HG02885 (cell line): ENCODE measurements at regions not wholly inside any gene's neighbourhood (a gene's known extent, or its start where the extent isn't known, plus 50 kb on each side); places are given as distances from the start of the nearest gene placed in this dataset.

ENCODE experiments used
- ATAC-seq: cut with Tn5 transposase; IDR thresholded peaks from one replicate; pipeline ENCODE4 v1.9.1; 2021; ENCODE audit warnings: mild to moderate bottlenecking; ENCODE audit not compliant: unreplicated experiment, poor library complexity

DNA sequence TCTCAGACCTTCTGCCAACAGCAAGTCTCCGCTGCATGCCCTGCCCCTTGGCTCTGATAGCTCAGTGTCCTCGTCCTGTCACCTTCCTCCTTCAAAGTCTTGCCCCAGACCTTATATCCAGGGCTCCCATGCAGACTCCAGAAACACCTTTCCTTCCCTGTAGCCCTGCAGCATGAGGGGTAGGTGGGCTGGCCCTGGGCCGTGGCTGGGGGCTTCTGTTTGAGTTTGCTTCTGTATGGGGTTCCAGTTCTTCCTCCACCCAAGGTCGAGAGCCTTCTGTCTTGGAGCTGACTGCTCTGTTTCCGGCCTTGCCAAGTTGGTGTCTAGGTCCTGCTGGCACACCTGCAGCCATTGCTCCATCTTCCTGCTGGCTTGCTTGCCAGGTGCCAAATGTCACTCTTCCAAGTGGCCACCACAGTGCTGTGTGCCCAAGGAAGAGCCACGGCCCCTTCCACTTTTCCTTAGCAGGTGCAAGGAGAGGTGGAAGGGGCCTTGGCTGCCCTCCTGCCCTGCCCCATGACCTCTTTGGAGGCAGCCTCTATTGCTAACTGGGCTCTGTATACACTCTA is 74.8 kb upstream of the NECTIN1 start:
- ATAC-seq: no peak

DNA sequence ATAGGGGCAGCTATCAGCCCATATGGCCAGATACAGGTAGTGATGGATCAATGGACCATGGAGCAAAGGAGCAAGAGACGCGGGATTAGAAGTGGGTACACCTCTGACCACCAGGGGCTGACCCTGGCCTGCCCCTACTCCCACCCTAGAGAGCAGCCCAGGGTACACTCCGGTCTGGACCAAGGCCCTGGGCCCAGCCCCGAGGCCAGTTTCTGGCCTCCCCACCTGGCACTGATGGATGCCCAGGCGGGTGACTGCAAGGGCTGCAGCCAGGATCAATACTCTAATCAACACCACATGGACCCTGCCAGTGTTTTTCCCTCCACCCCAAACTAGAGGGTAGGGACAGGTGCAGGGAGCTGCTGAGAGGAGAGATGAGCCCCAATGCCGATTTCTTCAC is 74.1 kb upstream of the NECTIN1 start:
- no peak for ATAC-seq

- no peak for ATAC-seq
Measured at GRCh38 chr11:119802670-119803069, 73.7 kb upstream of the NECTIN1 start.

- no peak for ATAC-seq
Measured at GRCh38 chr11:119800619-119801018, 71.6 kb upstream of the NECTIN1 start.

- no peak for ATAC-seq
Measured at GRCh38 chr11:119800171-119800570, 71.2 kb upstream of the NECTIN1 start.

DNA sequence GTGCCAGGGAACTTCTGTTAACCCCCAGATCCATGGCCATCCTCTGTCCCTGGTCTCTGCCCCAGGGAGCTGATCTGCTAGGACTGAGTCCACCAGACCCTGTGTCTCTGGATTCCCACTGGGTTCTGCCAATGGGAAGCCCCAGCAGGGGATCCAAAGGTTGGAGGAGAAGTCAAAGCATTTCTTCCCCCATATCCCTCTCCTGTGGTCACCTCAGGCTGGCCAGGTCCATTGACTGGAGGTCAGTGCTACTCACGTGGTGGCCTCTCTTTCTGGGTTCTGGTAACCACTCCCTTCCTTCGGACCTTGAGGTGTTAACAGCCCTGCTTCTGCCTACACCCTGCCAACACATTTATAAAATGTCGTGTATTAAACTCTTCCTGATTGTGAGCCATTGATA is 69.7 kb upstream of the NECTIN1 start:
- ATAC-seq: no peak

DNA sequence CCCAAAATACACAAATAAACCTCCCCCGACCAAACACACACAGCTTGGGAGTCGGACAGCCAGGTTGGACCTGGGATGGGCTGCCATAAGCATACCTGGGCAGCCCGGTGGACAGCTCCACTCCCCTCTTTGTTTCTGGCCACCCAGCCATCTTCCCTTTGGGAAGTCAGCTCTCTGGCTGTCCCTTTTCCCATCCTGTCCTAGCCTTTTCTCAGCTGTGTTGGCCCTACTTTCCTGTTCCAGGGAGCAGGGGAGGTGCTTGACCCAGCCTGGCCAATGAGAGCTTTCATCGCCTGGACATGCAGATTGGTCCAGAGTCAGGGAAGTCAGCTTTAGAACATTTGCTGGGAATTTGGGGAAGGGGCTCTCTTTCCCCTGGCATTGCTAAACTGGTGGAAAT is 68.7 kb upstream of the NECTIN1 start:
- no peak for ATAC-seq

DNA sequence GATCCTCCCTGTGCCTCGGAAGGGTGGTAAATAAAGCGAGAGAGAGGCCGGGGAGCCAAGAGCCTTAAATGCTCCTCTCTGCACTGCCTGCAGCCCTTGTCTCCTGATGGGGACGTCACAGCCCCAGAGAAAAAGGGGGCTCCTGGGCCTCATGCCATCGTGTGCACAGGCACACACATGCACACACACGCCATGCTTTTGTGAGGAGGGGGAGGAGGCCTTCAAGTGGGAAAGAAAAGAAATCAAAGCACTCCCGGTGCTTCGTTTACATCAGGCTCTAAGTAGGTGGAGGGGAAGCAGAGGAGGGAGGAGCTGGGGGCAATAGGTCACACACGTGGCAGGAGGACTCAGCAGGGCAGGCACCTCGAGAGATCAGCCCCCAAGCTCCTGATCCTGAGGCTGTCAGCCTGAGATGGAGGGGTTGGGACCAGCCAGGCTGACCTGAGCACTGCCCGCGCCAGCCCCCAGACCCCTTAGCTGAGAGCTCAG is 68.2 kb upstream of the NECTIN1 start:
- ATAC-seq: no peak

DNA sequence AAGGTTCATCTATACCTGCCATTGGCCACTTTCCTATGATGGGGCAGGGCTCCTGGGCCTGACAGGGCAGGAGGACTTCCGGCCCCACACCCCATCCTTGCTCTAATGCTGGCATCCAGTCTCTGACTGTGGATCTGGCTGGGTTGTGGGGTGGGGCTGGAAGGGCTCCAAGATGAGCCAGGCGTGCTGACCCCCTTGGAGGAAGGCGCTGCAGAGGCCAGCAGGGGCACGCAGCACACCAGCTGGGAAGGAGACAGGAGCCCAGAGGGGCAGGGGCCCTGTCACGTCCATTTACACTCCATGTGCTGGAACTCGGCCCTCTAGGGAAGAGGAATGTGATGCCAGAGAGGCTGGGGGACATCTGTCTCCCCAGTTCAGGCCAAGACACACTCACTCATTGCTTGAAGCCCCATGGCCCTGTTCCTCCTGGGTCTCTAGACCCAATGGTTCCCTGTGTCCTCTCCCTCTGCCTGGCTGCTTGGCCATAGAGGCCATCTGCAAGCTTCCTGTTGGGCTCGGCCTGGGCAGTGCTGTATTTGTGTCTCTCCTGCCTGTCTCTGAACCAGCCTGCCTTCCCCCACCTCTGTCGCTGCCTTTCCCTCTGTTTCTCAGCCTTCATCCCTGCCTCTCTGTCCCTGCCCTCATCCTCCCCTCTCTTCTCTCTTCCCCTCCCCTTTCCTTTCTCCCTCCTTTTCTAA is 67.5 kb upstream of the NECTIN1 start:
- no peak for ATAC-seq

GRCh38 chr11:119795690-119796089 is 66.7 kb upstream of the NECTIN1 start:
- no peak for ATAC-seq

DNA sequence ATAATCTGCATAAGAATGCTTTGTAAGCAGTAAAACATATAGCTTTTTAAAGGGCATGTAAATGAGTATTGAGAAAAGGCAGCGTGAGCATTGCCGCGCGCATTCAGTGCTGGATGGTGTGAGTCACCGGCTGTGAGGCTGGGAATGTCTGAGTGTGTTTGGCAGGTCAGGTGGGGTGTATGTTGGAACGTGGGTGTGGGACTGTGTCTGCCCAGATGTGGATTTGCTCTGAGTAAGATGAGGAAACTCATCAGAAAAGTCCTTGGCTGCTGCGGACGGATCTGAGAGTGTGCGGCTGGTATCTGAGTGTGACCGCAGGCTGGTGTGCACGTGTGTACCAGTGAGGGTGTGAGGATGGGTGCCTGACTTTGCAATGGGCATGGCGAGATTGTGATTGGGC is 66.2 kb upstream of the NECTIN1 start:
- ATAC-seq: no peak

- no peak for ATAC-seq
Measured at GRCh38 chr11:119794756-119795155, 65.8 kb upstream of the NECTIN1 start.

- ATAC-seq: no peak
Measured at GRCh38 chr11:119794141-119794665, 65.2 kb upstream of the NECTIN1 start.

DNA sequence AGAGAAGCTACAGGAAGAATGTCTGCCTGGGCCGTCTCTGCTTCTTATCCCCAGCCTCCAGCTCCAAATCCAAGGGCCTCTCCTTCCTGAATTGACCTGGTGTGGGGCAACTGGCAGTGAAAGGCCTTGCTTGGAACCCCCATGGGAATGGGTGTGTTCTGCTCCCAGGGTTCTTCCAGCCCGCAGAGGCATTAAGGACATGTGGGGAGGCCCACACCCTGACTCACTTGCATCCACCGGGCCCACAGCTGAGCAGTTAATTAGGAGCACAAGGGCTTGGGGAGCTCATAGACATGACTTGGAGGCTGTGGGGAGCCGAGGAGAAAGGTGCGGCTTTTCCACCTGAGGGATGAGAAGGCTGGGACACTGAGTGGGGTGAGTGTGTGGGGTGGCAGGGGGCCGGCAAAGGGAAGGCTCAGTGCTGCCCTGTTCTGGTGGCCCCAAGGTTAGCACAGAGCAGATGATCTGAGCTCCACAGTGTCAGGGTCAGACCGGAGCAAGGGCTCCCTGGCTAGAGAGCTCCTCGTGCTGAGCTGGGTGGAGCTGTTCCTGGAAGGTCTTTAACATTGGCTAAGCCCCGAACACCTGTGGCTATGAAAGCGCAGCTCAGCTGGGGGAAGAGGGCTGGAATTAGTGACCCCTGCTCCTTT is 64.5 kb upstream of the NECTIN1 start:
- ATAC-seq: no peak

DNA sequence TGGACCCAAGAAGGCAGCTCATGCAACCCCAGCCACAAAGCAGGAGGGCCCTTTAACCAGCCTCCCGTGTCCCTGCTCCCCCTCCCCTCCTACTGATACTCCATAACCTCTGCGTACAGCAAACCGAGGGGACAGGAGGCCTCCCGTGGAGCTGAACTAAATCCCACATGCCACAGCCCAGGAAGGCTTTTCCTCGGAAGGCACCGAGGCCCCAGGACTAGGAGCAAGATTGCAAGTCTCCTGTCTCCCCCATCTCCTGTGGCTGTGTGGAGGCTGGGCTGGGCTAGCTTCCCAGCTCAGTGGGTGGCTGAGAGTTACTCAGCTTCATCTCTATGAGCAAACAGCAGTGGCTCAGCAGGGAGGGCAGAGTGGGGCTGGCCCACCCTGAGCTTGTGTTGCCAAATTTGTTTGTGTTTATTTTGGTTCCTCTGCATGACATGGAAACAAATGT is 62.7 kb upstream of the NECTIN1 start:
- ATAC-seq: no peak

DNA sequence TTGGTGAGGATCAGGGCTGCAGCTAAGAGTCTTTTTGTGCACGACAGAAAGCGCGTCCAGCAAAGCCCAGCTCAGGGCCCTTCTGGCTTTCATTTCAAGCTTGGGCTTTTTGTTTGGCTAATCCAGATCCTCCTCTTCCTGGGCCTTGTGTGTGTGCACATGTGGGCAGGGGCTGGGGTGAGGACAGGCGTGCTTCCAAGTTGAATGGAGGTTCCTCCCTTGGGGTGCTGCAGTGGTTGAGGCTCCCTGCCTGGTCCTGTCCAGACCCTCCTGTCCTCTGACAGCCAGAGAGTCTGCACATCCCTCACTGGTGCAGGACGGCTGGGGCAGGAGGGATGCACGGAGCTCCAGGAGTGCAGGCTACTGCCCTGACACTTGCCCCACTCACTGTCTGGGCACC is 62.0 kb upstream of the NECTIN1 start:
- ATAC-seq: no peak

- no peak for ATAC-seq
Measured at GRCh38 chr11:119790476-119790875, 61.5 kb upstream of the NECTIN1 start.

DNA sequence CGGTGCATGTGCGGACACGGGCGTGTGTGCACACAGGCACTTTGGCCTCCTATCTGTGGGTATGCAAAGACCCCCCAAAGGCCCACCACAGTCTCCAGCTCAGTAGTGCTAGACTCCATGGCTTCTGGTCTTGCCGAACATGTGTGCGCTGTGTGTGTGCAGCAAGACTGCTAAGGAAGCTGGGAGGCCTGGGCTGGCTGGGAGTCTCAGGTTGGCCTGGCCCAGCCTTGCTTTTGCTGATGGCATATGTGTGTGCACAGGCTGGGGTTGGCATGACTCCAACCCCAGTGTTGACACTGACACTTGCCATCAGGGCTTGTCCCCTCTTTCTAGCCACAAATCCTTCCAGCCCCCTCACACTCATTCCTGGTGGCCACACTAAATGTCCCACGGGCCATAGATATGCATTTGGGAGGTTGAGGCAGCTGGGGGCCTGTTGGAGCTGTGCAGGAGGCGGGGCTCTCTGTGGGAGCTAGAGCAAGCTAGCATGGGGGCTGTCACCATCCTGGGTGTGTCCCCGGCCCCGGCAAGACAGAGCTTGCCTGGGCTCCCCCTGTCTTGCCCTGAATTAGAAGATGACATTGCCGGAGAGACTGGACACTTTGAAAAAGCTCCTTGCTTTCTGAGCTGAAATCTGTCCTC is 60.9 kb upstream of the NECTIN1 start:
- no peak for ATAC-seq

DNA sequence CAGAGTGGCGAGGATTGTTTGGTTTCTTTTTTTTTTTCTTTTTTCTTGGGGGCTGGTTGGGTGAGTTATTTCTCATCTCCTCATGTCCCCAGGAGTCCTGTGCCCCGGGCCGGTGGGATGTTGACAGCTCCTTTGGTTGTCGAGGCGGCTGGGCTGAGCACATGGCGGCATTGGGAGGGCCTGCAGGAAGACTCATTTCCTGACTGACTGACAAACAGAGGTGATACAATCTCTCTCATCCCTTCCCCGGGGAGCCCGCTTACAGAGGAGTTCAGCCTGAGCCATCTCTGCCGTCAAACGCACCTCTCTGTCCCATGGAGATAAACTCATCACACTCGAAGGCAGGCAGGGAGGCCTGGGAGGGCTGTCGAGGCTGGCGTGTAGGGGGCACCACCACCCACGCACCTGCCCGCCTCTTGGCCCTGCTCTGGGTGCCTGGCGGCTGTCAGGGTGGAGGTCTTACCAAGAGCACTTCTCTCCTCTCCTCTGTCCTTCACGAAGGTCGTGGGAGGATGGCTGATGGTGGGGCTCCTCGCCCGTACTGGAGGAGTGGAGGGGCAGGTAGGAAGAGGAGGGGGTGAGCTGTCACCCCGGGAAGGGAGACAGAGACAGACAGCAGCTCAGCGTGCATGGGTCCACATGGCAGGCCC is 60.0 kb upstream of the NECTIN1 start:
- no peak for ATAC-seq

- no peak for ATAC-seq
Measured at GRCh38 chr11:119788096-119788883, 59.3 kb upstream of the NECTIN1 start.
